ENCODE measurements at regions not wholly inside any gene's neighbourhood (a gene's known extent, or its start where the extent isn't known, plus 50 kb on each side); places are given as distances from the start of the nearest gene placed in this dataset.

DNA sequence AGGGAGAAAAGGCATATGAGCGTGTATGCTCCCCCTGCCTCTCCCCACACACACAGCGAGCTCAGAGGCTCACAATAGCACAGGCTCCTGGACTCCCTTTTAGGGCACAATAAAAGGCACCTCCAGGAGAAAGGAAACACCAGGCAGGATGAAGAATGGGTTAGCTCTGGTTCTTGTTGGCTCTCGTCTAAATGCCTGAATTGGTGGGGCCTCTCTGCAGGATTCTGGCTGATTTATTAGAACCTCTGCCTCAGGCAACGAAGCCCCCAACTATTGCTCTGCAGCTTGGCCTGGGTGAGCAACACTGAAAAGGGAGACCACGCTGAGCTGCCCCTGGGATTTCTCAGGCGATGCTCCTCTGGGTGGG is 590.9 kb upstream of the PLXNA2 start:
- TF ChIP-seq, protein P1, sequence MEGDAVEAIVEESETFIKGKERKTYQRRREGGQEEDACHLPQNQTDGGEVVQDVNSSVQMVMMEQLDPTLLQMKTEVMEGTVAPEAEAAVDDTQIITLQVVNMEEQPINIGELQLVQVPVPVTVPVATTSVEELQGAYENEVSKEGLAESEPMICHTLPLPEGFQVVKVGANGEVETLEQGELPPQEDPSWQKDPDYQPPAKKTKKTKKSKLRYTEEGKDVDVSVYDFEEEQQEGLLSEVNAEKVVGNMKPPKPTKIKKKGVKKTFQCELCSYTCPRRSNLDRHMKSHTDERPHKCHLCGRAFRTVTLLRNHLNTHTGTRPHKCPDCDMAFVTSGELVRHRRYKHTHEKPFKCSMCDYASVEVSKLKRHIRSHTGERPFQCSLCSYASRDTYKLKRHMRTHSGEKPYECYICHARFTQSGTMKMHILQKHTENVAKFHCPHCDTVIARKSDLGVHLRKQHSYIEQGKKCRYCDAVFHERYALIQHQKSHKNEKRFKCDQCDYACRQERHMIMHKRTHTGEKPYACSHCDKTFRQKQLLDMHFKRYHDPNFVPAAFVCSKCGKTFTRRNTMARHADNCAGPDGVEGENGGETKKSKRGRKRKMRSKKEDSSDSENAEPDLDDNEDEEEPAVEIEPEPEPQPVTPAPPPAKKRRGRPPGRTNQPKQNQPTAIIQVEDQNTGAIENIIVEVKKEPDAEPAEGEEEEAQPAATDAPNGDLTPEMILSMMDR (IDR thresholded peaks at IDR 0.05), result no peak
- no peak for TF ChIP-seq POLR2A (IDR thresholded peaks at IDR 0.05)
